Coronary artery (tissue), 2 donors: ENCODE measurements at regions not wholly inside any gene's neighbourhood (a gene's known extent, or its start where the extent isn't known, plus 50 kb on each side); places are given as distances from the start of the nearest gene placed in this dataset.
"Not testable (repeated sequence)": the region's sequence is repeated elsewhere in the genome, so short reads cannot be mapped to it uniquely, and the experiment has no call there.

ENCODE experiments used
- DNase-seq: peaks from one replicate; pipeline ENCODE4 v3.0.0-alpha.2; 2017; ENCODE audit warnings: low spot score
- H3K27ac ChIP-seq, 2 donors: fragments of 200-600 bp; sonication (generic); one replicate each; pipeline ENCODE4 v1.5.1; 2016 to 2019
- H3K4me3 ChIP-seq: fragments of 200-600 bp; sonication (generic); 2 replicates; pipeline ENCODE4 v1.5.1; 2016; ENCODE audit warnings: mild to moderate bottlenecking, moderate library complexity
- CTCF ChIP-seq: fragments of 200-600 bp; sonication (generic); IDR thresholded peaks from one replicate; pipeline ENCODE4 v1.5.1; 2019; ENCODE audit warnings: antibody characterized with exemption

- no peak overlapping the region for H3K27ac ChIP-seq
- no peak for DNase-seq
- TF ChIP-seq CTCF, result no peak
- H3K4me3 ChIP-seq, result no peak overlapping the region
These were observed 74.3 kb upstream of the IGFBP7 start for GRCh38 chr4:57184378-57185029.

- Histone ChIP-seq H3K27ac (no peak overlapping the region), H3K4me3 (no peak overlapping the region)
- no peak for TF ChIP-seq CTCF
- DNase-seq, result no peak
These were observed 72.1 kb upstream of the IGFBP7 start for GRCh38 chr4:57182132-57182874.

- not testable (repeated sequence) for H3K27ac ChIP-seq, H3K4me3 ChIP-seq, DNase-seq
These were observed 63.0 kb upstream of the IGFBP7 start for GRCh38 chr4:57173136-57173535.

- no peak overlapping the region for H3K4me3 ChIP-seq
- DNase-seq, result no peak
- no peak for TF ChIP-seq CTCF
- H3K27ac ChIP-seq, result no peak overlapping the region
These were observed 61.9 kb upstream of the IGFBP7 start for GRCh38 chr4:57172065-57172464.

GRCh38 chr4:57168982-57169381 lies 58.8 kb upstream of the IGFBP7 start:
- Histone ChIP-seq H3K4me3 (no peak overlapping the region), H3K27ac (no peak overlapping the region)
- TF ChIP-seq CTCF, result no peak
- DNase-seq, result no peak

- TF ChIP-seq CTCF, result peak; percentile 97
- DNase-seq, result peak; percentile 84
- peak overlapping the region; percentile 57 to 82 for H3K27ac ChIP-seq
- H3K4me3 ChIP-seq, result peak overlapping the region; percentile 79
These were observed 53.6 kb upstream of the IGFBP7 start for GRCh38 chr4:57163530-57164459.

- TF ChIP-seq CTCF, result no peak
- H3K27ac ChIP-seq, result no peak overlapping the region
- no peak for DNase-seq
- H3K4me3 ChIP-seq, result no peak overlapping the region
These were observed 52.4 kb upstream of the IGFBP7 start for GRCh38 chr4:57162499-57163019.
